Osteocyte (in vitro differentiated cells): ENCODE measurements at regions not wholly inside any gene's neighbourhood (a gene's known extent, or its start where the extent isn't known, plus 50 kb on each side); places are given as distances from the start of the nearest gene placed in this dataset.
"Not testable (repeated sequence)": the region's sequence is repeated elsewhere in the genome, so short reads cannot be mapped to it uniquely, and the experiment has no call there.

Source experiments
- DNase-seq: peaks from one replicate; pipeline ENCODE4 v3.0.0; 2021; ENCODE audit warnings: mixed read lengths; ENCODE audit not compliant: unreplicated experiment; ENCODE audit errors: extremely low spot score
- H3K27ac Mint-ChIP-seq: one replicate; pipeline ENCODE4 v1.8.0; 2021; ENCODE audit warnings: mild to moderate bottlenecking, mixed read lengths; ENCODE audit not compliant: unreplicated experiment
- H3K27me3 Mint-ChIP-seq: one replicate; pipeline ENCODE4 v1.8.0; 2021; ENCODE audit warnings: mixed read lengths; ENCODE audit not compliant: unreplicated experiment
- H3K36me3 Mint-ChIP-seq: one replicate; pipeline ENCODE4 v1.8.0; 2021; ENCODE audit warnings: mixed read lengths; ENCODE audit not compliant: unreplicated experiment
- H3K4me1 Mint-ChIP-seq: one replicate; pipeline ENCODE4 v1.8.0; 2021; ENCODE audit warnings: mixed read lengths; ENCODE audit not compliant: unreplicated experiment
- H3K4me3 Mint-ChIP-seq: one replicate; pipeline ENCODE4 v1.8.0; 2021; ENCODE audit warnings: mild to moderate bottlenecking, moderate library complexity, mixed read lengths; ENCODE audit not compliant: unreplicated experiment
- H3K9me3 Mint-ChIP-seq: one replicate; pipeline ENCODE4 v1.8.0; 2021; ENCODE audit warnings: mixed read lengths; ENCODE audit not compliant: unreplicated experiment
- TF ChIP-seq, protein P1 (sequence below): fragments of 200-600 bp; sonication (generic); IDR thresholded peaks from 2 replicates; pipeline ENCODE4 v1.5.0; 2021; ENCODE audit warnings: antibody characterized with exemption, mild to moderate bottlenecking, moderate library complexity

GRCh38 chr5:57736716-57737115 is 254.1 kb upstream of the ACTBL2 start:
- H3K9me3 Mint-ChIP-seq, result no peaks in the 10 kb centered on the region
- no peak for DNase-seq
- H3K4me3 Mint-ChIP-seq, result no peak overlapping the region
- TF ChIP-seq, protein P1, sequence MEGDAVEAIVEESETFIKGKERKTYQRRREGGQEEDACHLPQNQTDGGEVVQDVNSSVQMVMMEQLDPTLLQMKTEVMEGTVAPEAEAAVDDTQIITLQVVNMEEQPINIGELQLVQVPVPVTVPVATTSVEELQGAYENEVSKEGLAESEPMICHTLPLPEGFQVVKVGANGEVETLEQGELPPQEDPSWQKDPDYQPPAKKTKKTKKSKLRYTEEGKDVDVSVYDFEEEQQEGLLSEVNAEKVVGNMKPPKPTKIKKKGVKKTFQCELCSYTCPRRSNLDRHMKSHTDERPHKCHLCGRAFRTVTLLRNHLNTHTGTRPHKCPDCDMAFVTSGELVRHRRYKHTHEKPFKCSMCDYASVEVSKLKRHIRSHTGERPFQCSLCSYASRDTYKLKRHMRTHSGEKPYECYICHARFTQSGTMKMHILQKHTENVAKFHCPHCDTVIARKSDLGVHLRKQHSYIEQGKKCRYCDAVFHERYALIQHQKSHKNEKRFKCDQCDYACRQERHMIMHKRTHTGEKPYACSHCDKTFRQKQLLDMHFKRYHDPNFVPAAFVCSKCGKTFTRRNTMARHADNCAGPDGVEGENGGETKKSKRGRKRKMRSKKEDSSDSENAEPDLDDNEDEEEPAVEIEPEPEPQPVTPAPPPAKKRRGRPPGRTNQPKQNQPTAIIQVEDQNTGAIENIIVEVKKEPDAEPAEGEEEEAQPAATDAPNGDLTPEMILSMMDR, result no peak
- H3K4me1 Mint-ChIP-seq, result peaks cover 41% of the 10 kb centered on the region
- H3K36me3 Mint-ChIP-seq, result no peaks in the 10 kb centered on the region
- H3K27ac Mint-ChIP-seq, result no peak overlapping the region
- H3K27me3 Mint-ChIP-seq, result no peaks in the 10 kb centered on the region

GRCh38 chr5:57735279-57736153 is 252.9 kb upstream of the ACTBL2 start:
- DNase-seq, H3K36me3 Mint-ChIP-seq, H3K9me3 Mint-ChIP-seq, H3K27me3 Mint-ChIP-seq: not testable (repeated sequence)
- Mint-ChIP-seq H3K27ac (peak overlapping the region; percentile 51), H3K4me3 (peak overlapping the region; percentile 3), H3K4me1 (peaks cover 41% of the 10 kb centered on the region)

DNA sequence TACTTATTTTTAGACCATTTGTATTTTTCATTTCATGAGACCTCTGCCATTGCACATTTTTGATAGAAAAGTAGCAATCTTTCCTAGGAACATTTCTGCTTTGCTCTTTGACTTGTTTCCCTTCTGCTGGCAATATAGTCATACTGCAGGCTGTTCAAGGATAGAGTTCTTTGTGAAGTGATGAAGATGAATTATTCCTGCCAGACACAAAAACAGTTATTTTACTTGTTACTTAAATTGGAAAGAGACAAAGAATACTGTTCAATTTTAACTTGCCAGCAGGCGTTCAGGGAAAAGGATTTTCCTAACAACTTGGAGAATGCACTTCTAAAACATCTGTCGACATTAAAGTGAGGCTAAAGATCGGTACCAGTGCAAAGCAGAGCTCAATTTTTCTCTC is 251.7 kb upstream of the ACTBL2 start:
- H3K27me3 Mint-ChIP-seq, result no peaks in the 10 kb centered on the region
- TF ChIP-seq, protein P1, result no peak
- no peak for DNase-seq
- peaks cover 7% of the 10 kb centered on the region for H3K9me3 Mint-ChIP-seq
- H3K4me1 Mint-ChIP-seq, result peaks cover 41% of the 10 kb centered on the region
- no peaks in the 10 kb centered on the region for H3K36me3 Mint-ChIP-seq
- H3K4me3 Mint-ChIP-seq, result no peak overlapping the region
- no peak overlapping the region for H3K27ac Mint-ChIP-seq

DNA sequence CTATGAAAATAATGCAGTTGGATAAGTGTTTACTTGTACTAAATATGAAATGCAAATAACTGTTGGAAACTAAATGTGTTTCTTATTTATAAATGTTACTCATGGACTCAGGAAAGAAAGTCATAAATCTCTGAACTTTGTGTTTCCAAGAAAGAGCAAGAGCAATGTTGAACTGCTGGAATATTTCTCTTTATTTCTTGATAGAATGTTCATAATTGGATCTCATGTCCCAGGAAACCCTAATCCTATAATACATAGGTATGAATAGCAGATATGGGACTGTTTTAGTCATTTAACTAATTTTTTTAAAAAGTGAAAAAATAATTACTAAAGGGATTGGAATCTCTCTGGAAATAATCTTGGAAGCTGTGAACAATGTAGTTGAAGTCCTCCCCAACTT is 245.0 kb upstream of the ACTBL2 start:
- H3K36me3 Mint-ChIP-seq, result peaks cover 4% of the 10 kb centered on the region
- H3K27me3 Mint-ChIP-seq, result no peaks in the 10 kb centered on the region
- no peak for DNase-seq
- H3K4me3 Mint-ChIP-seq, result no peak overlapping the region
- TF ChIP-seq, protein P1, result no peak
- H3K27ac Mint-ChIP-seq, result no peak overlapping the region
- H3K4me1 Mint-ChIP-seq, result peaks cover 5% of the 10 kb centered on the region
- H3K9me3 Mint-ChIP-seq, result peaks cover 15% of the 10 kb centered on the region

- Mint-ChIP-seq H3K27ac (no peak overlapping the region), H3K4me1 (peaks cover 7% of the 10 kb centered on the region), H3K36me3 (peaks cover 4% of the 10 kb centered on the region), H3K9me3 (peaks cover 10% of the 10 kb centered on the region), H3K27me3 (no peaks in the 10 kb centered on the region), H3K4me3 (no peak overlapping the region)
- TF ChIP-seq, protein P1, result no peak
- no peak for DNase-seq
Measured at GRCh38 chr5:57725658-57726504, 243.3 kb upstream of the ACTBL2 start.
